ENCODE measurements at regions not wholly inside any gene's neighbourhood (a gene's known extent, or its start where the extent isn't known, plus 50 kb on each side); places are given as distances from the start of the nearest gene placed in this dataset.
A peak's percentile ranks its signal among the peaks of the same experiment; 100 is the strongest.

DNA sequence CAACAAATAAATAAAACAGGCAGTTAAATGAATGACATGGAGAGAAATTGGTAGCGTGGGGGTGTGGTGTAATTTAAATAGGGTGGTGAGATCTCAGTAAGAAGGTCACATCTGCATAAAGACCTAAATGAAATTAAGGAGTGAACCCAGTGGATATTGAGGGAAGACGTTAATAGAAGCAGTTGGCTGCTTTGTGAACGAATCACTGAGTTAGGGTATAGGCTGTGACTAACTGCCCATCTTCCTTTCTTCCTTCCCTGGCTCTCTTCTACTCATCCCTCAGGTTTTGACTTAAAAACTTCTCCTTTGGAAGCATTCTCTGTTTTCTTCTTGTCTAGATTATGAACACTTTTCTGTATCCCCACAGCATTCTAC, 64.7 kb downstream of the BTG1 start:
- Histone ChIP-seq H3K79me2 (ENCODE audit: low read length) (peaks cover 46% of the 10 kb centered on the region), H3K4me1 (ENCODE audit: low read length) (peaks cover 57% of the 10 kb centered on the region), H3K9me3 (ENCODE audit: insufficient read depth, low read length) (no peaks in the 10 kb centered on the region), H3K27ac (ENCODE audit: low read length) (peak overlapping the region; percentile 66; the same call in 1 of the 2 replicates), H2AFZ (ENCODE audit: low read depth, low read length) (peak overlapping the region; percentile 90), H3K27me3 (ENCODE audit: low read depth, low read length) (no peaks in the 10 kb centered on the region), H3K36me3 (replicated peaks; ENCODE audit: low read depth, low read length) (no peaks in the 10 kb centered on the region), H4K20me1 (ENCODE audit: insufficient read depth, low read length) (no peaks in the 10 kb centered on the region), H3K4me2 (ENCODE audit: low read length) (peak overlapping the region; percentile 65), H3K4me3 (ENCODE audit: low read length) (peak overlapping the region; percentile 56; the same call in 1 of the 2 replicates), H3K9ac (ENCODE audit: low read length) (peak overlapping the region; percentile 45; the same call in 1 of the 2 replicates)
- no peak for TF ChIP-seq EZH2phosphoT487 (IDR thresholded peaks at IDR 0.05; ENCODE audit: low read depth)
- TF ChIP-seq, protein P1, sequence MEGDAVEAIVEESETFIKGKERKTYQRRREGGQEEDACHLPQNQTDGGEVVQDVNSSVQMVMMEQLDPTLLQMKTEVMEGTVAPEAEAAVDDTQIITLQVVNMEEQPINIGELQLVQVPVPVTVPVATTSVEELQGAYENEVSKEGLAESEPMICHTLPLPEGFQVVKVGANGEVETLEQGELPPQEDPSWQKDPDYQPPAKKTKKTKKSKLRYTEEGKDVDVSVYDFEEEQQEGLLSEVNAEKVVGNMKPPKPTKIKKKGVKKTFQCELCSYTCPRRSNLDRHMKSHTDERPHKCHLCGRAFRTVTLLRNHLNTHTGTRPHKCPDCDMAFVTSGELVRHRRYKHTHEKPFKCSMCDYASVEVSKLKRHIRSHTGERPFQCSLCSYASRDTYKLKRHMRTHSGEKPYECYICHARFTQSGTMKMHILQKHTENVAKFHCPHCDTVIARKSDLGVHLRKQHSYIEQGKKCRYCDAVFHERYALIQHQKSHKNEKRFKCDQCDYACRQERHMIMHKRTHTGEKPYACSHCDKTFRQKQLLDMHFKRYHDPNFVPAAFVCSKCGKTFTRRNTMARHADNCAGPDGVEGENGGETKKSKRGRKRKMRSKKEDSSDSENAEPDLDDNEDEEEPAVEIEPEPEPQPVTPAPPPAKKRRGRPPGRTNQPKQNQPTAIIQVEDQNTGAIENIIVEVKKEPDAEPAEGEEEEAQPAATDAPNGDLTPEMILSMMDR (IDR thresholded peaks at IDR 0.05; ENCODE audit: low read depth, low read length) = no peak

DNA sequence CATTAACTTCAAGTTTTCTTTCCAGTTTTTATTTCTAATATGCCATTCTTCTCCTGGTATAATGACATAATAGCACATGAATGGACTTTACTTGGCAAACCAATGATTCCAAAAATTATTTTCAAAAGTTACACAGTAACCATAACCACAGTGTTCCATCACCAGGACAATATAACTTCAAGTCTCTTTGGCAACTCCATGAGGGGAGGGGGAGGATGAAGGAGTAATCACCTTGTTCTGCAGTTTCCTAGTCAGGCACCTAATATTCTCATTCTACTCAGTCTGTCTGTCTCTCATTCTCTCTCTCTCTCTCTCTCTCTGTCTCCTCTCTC, 66.6 kb downstream of the BTG1 start:
- no peak overlapping the region for H3K4me3 ChIP-seq (ENCODE audit: low read length)
- peaks cover 48% of the 10 kb centered on the region for H3K79me2 ChIP-seq (ENCODE audit: low read length)
- no peaks in the 10 kb centered on the region for H3K9me3 ChIP-seq (ENCODE audit: insufficient read depth, low read length)
- H2AFZ ChIP-seq (ENCODE audit: low read depth, low read length) = no peak overlapping the region
- peaks cover 72% of the 10 kb centered on the region for H3K4me1 ChIP-seq (ENCODE audit: low read length)
- H4K20me1 ChIP-seq (ENCODE audit: insufficient read depth, low read length) = no peaks in the 10 kb centered on the region
- no peaks in the 10 kb centered on the region for H3K27me3 ChIP-seq (ENCODE audit: low read depth, low read length)
- no peak overlapping the region for H3K27ac ChIP-seq (ENCODE audit: low read length)
- TF ChIP-seq, protein P1 (IDR thresholded peaks at IDR 0.05; ENCODE audit: low read depth, low read length) = no peak
- TF ChIP-seq EZH2phosphoT487 (IDR thresholded peaks at IDR 0.05; ENCODE audit: low read depth) = no peak
- H3K9ac ChIP-seq (ENCODE audit: low read length) = no peak overlapping the region
- H3K4me2 ChIP-seq (ENCODE audit: low read length) = no peak overlapping the region
- H3K36me3 ChIP-seq (replicated peaks; ENCODE audit: low read depth, low read length) = no peaks in the 10 kb centered on the region

DNA sequence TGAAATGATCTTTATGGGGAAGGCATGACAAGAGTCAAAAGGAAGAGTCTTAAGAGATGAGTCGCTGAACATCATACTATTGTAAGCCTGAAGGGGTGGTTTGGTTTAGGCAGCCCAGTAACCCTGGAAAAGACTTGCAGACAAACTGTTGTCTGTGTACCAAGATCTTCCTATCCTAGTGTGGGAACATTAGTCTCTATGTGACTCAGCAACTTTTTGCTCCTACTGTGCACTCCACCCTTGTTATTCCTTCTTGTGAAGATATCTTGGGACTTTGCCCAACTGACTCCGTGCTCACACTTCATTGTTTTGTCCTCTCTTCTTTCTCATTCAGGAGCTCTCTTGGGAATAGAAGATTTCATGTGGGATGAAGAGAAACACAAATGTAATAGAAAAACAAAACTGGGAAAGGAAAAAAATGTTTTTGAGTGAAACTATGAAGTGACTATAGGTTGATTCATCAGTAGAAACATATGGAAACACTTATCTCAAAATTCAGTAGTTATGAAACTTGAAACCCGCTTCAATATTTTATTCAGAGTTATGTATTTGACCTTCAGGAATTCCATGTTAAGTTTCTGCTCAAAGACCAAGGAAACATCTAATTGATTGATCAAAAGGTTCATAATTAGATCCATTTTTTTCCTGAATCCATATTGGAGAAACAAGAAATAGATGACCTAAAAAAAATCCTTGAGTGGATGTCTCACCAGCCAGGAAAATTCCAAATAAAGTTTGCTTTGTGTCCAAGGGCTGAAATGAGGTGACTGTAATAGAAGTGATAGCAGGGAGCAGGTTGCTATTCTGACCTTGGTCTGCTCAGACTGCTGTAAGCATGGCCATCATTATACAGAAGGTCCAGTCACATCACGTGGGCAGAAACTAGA, 67.2 kb downstream of the BTG1 start:
- H3K9ac ChIP-seq (ENCODE audit: low read length) = no peak overlapping the region
- no peaks in the 10 kb centered on the region for H3K27me3 ChIP-seq (ENCODE audit: low read depth, low read length)
- no peak overlapping the region for H2AFZ ChIP-seq (ENCODE audit: low read depth, low read length)
- H4K20me1 ChIP-seq (ENCODE audit: insufficient read depth, low read length) = no peaks in the 10 kb centered on the region
- no peaks in the 10 kb centered on the region for H3K9me3 ChIP-seq (ENCODE audit: insufficient read depth, low read length)
- TF ChIP-seq, protein P1 (IDR thresholded peaks at IDR 0.05; ENCODE audit: low read depth, low read length) = no peak
- no peak for TF ChIP-seq EZH2phosphoT487 (IDR thresholded peaks at IDR 0.05; ENCODE audit: low read depth)
- no peak overlapping the region for H3K4me2 ChIP-seq (ENCODE audit: low read length)
- H3K36me3 ChIP-seq (replicated peaks; ENCODE audit: low read depth, low read length) = no peaks in the 10 kb centered on the region
- no peak overlapping the region for H3K27ac ChIP-seq (ENCODE audit: low read length)
- H3K79me2 ChIP-seq (ENCODE audit: low read length) = peaks cover 42% of the 10 kb centered on the region
- peaks cover 69% of the 10 kb centered on the region for H3K4me1 ChIP-seq (ENCODE audit: low read length)
- H3K4me3 ChIP-seq (ENCODE audit: low read length) = no peak overlapping the region

DNA sequence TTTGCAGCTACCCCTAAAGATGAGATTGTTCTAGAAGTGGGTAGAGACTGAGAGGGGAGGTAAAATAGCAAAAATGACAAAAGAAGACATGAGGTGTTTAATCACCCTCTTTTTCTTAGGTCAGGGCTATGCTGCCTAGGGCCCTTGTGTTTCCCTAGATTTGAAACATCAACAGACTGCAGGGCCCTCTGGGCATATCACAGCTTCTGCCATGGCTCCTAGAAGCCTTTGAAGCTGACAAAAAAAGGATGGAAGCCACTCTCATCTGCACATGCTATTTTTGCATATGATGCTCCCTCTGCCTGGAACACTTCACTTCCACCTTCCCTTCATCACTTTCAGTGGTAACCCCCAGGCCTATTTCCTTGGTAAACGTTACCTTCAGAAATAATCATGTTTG, 68.1 kb downstream of the BTG1 start:
- peaks cover 75% of the 10 kb centered on the region for H3K4me1 ChIP-seq (ENCODE audit: low read length)
- no peaks in the 10 kb centered on the region for H3K9me3 ChIP-seq (ENCODE audit: insufficient read depth, low read length)

More for the DNA sequence above, 68.1 kb downstream of the BTG1 start:
- H2AFZ ChIP-seq (ENCODE audit: low read depth, low read length) = no peak overlapping the region
- H3K27me3 ChIP-seq (ENCODE audit: low read depth, low read length) = no peaks in the 10 kb centered on the region
- TF ChIP-seq EZH2phosphoT487 (IDR thresholded peaks at IDR 0.05; ENCODE audit: low read depth) = no peak
- TF ChIP-seq, protein P1 (IDR thresholded peaks at IDR 0.05; ENCODE audit: low read depth, low read length) = no peak
- H3K27ac ChIP-seq (ENCODE audit: low read length) = peak overlapping the region; percentile 16; the same call in 1 of the 2 replicates
- H3K4me3 ChIP-seq (ENCODE audit: low read length) = no peak overlapping the region
- peaks cover 4% of the 10 kb centered on the region for H3K36me3 ChIP-seq (replicated peaks; ENCODE audit: low read depth, low read length)
- no peak overlapping the region for H3K4me2 ChIP-seq (ENCODE audit: low read length)
- no peaks in the 10 kb centered on the region for H4K20me1 ChIP-seq (ENCODE audit: insufficient read depth, low read length)
- no peak overlapping the region for H3K9ac ChIP-seq (ENCODE audit: low read length)
- H3K79me2 ChIP-seq (ENCODE audit: low read length) = peaks cover 41% of the 10 kb centered on the region

Measured in OCI-LY3 (cell line).